Hematopoietic multipotent progenitor cell treated with erythropoietin and hydrocortisone succinate and interleukin-3 and kit ligand, for 8 days (in vitro differentiated cells): ENCODE measurements at regions not wholly inside any gene's neighbourhood (a gene's known extent, or its start where the extent isn't known, plus 50 kb on each side); places are given as distances from the start of the nearest gene placed in this dataset.

Source experiments
- DNase-seq: peaks from one replicate; pipeline ENCODE4 v3.0.0-alpha.2; 2015

- no peak for DNase-seq
Observed at GRCh38 chr15:53397041-53397616, 362.3 kb downstream of the WDR72 start.

GRCh38 chr15:53395871-53396270 lies 363.6 kb downstream of the WDR72 start:
- DNase-seq = no peak

- no peak for DNase-seq
Observed at GRCh38 chr15:53390549-53390948, 368.9 kb downstream of the WDR72 start.

GRCh38 chr15:53389271-53390037 lies 370.0 kb downstream of the WDR72 start:
- DNase-seq = no peak

- no peak for DNase-seq
Observed at GRCh38 chr15:53384417-53384816, 375.0 kb downstream of the WDR72 start.

- no peak for DNase-seq
Observed at GRCh38 chr15:53378096-53378800, 381.2 kb downstream of the WDR72 start.

- no peak for DNase-seq
Observed at GRCh38 chr15:53367740-53368139, 391.7 kb downstream of the WDR72 start.

GRCh38 chr15:53360881-53361280 lies 398.6 kb downstream of the WDR72 start:
- no peak for DNase-seq

GRCh38 chr15:53359038-53359437 lies 400.4 kb downstream of the WDR72 start:
- DNase-seq = no peak

GRCh38 chr15:53354874-53355273 lies 404.6 kb downstream of the WDR72 start:
- DNase-seq = no peak

GRCh38 chr15:53351373-53351772 lies 408.1 kb downstream of the WDR72 start:
- no peak for DNase-seq

- DNase-seq = no peak
Observed at GRCh38 chr15:53346583-53346982, 412.9 kb downstream of the WDR72 start.

- no peak for DNase-seq
Observed at GRCh38 chr15:53331328-53332190, 427.9 kb downstream of the WDR72 start.

GRCh38 chr15:53328341-53328740 lies 431.1 kb downstream of the WDR72 start:
- no peak for DNase-seq

- no peak for DNase-seq
Observed at GRCh38 chr15:53324061-53324460, 435.4 kb downstream of the WDR72 start.

GRCh38 chr15:53323191-53323590 lies 436.3 kb downstream of the WDR72 start:
- DNase-seq = no peak

- no peak for DNase-seq
Observed at GRCh38 chr15:53320816-53321215, 438.6 kb downstream of the WDR72 start.

- no peak for DNase-seq
Observed at GRCh38 chr15:53312707-53313106, 446.8 kb downstream of the WDR72 start.

- DNase-seq = no peak
Observed at GRCh38 chr15:53310709-53311108, 448.8 kb downstream of the WDR72 start.

GRCh38 chr15:53307952-53308624 lies 451.4 kb downstream of the WDR72 start:
- no peak for DNase-seq

GRCh38 chr15:53305554-53305953 lies 453.9 kb downstream of the WDR72 start:
- DNase-seq = no peak

- no peak for DNase-seq
Observed at GRCh38 chr15:53305101-53305500, 454.4 kb downstream of the WDR72 start.

- DNase-seq = no peak
Observed at GRCh38 chr15:53297828-53298227, 461.6 kb downstream of the WDR72 start.
